Keratinocyte (primary cell): ENCODE measurements at regions not wholly inside any gene's neighbourhood (a gene's known extent, or its start where the extent isn't known, plus 50 kb on each side); places are given as distances from the start of the nearest gene placed in this dataset.

Experiments
- DNase-seq: peaks from one replicate; pipeline ENCODE4 v3.0.0-alpha.2; 2011; ENCODE audit warnings: low read depth, missing footprints, low spot score
- FAIRE-seq: peaks from 2 replicates; lab custom pipeline; 2011; peaks lifted over from hg19 to GRCh38; lab: Jason Lieb, UNC
- H2AFZ ChIP-seq: 2 replicates; pipeline ENCODE4 v1.6.0; 2012; ENCODE audit warnings: low read length, control low read depth, inconsistent platforms; ENCODE audit not compliant: control insufficient read depth
- H3K27ac ChIP-seq: 2 replicates; pipeline ENCODE4 v1.5.1; 2011; ENCODE audit warnings: low read length; ENCODE audit not compliant: control insufficient read depth, insufficient read depth
- H3K27me3 ChIP-seq: 3 replicates; pipeline ENCODE4 v1.6.0; 2011; ENCODE audit warnings: low read length; ENCODE audit not compliant: control insufficient read depth, insufficient read depth; ENCODE audit errors: extremely low read depth
- H3K36me3 ChIP-seq, 2 experiments: 2 replicates in 1 of 2; 3 replicates in 1 of 2; pipeline ENCODE4 v1.5.1; 2011; ENCODE audit warnings: low read length in 2 of 2, mild to moderate bottlenecking in 1 of 2; ENCODE audit not compliant: control insufficient read depth in 2 of 2, insufficient read depth in 2 of 2; ENCODE audit errors: extremely low read depth in 1 of 2
- H3K4me1 ChIP-seq: 3 replicates; pipeline ENCODE4 v1.5.1; 2011; ENCODE audit warnings: low read length; ENCODE audit not compliant: control insufficient read depth, insufficient read depth; ENCODE audit errors: extremely low read depth
- H3K4me2 ChIP-seq: 3 replicates; pipeline ENCODE4 v1.6.0; 2011; ENCODE audit warnings: low read depth, low read length; ENCODE audit not compliant: control insufficient read depth, insufficient read depth; ENCODE audit errors: extremely low read depth
- H3K4me3 ChIP-seq, 3 experiments: fragments of 200-600 bp in 1 of 3; sonication (generic) in 1 of 3; 2 replicates in 2 of 3; 3 replicates in 1 of 3; pipeline ENCODE4 v1.5.1; 2011 to 2016; ENCODE audit warnings: low read length in 3 of 3, mild to moderate bottlenecking in 3 of 3, control low read depth in 2 of 3, inconsistent platforms in 1 of 3, low read depth in 1 of 3, mixed read lengths in 1 of 3, mixed run types in 1 of 3, moderate library complexity in 1 of 3; ENCODE audit not compliant: control insufficient read depth in 2 of 3, insufficient read depth in 2 of 3; ENCODE audit errors: extremely low read depth in 1 of 3
- H3K79me2 ChIP-seq: 2 replicates; pipeline ENCODE4 v1.6.0; 2012; ENCODE audit warnings: low read length; ENCODE audit not compliant: control insufficient read depth, insufficient read depth
- H3K9ac ChIP-seq: 3 replicates; pipeline ENCODE4 v1.6.0; 2011; ENCODE audit warnings: low read length; ENCODE audit not compliant: control insufficient read depth, insufficient read depth; ENCODE audit errors: extremely low read depth
- H3K9me1 ChIP-seq: 3 replicates; pipeline ENCODE4 v1.6.0; 2011; ENCODE audit warnings: low read length; ENCODE audit not compliant: control insufficient read depth, insufficient read depth; ENCODE audit errors: extremely low read depth
- H3K9me3 ChIP-seq: 2 replicates; pipeline ENCODE4 v1.5.1; 2012; ENCODE audit warnings: low read depth, low read length; ENCODE audit not compliant: control insufficient read depth
- H4K20me1 ChIP-seq: 3 replicates; pipeline ENCODE4 v1.6.0; 2011; ENCODE audit warnings: low read length; ENCODE audit not compliant: control insufficient read depth, insufficient read depth; ENCODE audit errors: extremely low read depth
- EZH2 ChIP-seq: IDR thresholded peaks from one replicate; pipeline ENCODE4 v1.6.1; 2012; ENCODE audit warnings: inconsistent platforms, mild to moderate bottlenecking, low read length, moderate library complexity
- dilution Hi-C: fragments of 300-500 bp; cut with MboI; formaldehyde crosslinking; loops from one replicate; pipeline ENCODE4 v1.7.0; 2020; ENCODE audit warnings: low sequenced_read_pairs; ENCODE audit not compliant: extremely low pct_ligation_motif_present
- TF ChIP-seq, protein P1 (sequence below), 3 experiments: IDR thresholded peaks in 1 of 3; conservative IDR thresholded peaks in 1 of 3; optimal IDR thresholded peaks in 1 of 3; 2 replicates in 2 of 3; 3 replicates in 1 of 3; pipeline versions ENCODE3 to v1.5.1; 2011; ENCODE audit warnings: low read length in 3 of 3, mild to moderate bottlenecking in 3 of 3, moderate library complexity in 2 of 3, control low read depth in 1 of 3, inconsistent platforms in 1 of 3; ENCODE audit not compliant: insufficient read depth in 2 of 3; ENCODE audit errors: extremely low read depth in 1 of 3

GRCh38 chr16:51853586-51853985, 693.4 kb downstream of the TOX3 start:
- Histone ChIP-seq H3K79me2 (no peaks in the 10 kb centered on the region), H4K20me1 (no peaks in the 10 kb centered on the region), H3K4me2 (no peak overlapping the region), H3K4me3 (no peak overlapping the region), H3K9me3 (no peaks in the 10 kb centered on the region), H3K9me1 (no peaks in the 10 kb centered on the region), H3K27me3 (no peaks in the 10 kb centered on the region), H2AFZ (no peak overlapping the region), H3K36me3 (no peaks in the 10 kb centered on the region), H3K27ac (no peak overlapping the region), H3K9ac (no peak overlapping the region), H3K4me1 (no peaks in the 10 kb centered on the region)
- dilution Hi-C loops = no loop called here
- TF ChIP-seq, protein P1, sequence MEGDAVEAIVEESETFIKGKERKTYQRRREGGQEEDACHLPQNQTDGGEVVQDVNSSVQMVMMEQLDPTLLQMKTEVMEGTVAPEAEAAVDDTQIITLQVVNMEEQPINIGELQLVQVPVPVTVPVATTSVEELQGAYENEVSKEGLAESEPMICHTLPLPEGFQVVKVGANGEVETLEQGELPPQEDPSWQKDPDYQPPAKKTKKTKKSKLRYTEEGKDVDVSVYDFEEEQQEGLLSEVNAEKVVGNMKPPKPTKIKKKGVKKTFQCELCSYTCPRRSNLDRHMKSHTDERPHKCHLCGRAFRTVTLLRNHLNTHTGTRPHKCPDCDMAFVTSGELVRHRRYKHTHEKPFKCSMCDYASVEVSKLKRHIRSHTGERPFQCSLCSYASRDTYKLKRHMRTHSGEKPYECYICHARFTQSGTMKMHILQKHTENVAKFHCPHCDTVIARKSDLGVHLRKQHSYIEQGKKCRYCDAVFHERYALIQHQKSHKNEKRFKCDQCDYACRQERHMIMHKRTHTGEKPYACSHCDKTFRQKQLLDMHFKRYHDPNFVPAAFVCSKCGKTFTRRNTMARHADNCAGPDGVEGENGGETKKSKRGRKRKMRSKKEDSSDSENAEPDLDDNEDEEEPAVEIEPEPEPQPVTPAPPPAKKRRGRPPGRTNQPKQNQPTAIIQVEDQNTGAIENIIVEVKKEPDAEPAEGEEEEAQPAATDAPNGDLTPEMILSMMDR (optimal IDR thresholded peaks at IDR 0.05 in 1 of 3, IDR thresholded peaks at IDR 0.05 in 1 of 3, conservative IDR thresholded peaks at IDR 0.05 in 1 of 3; ENCODE audit: extremely low read depth in 1 of 3, insufficient read depth in 2 of 3, low read length in 3 of 3) = no peak
- TF ChIP-seq EZH2 = no peak
- FAIRE-seq = no peak
- no peak for DNase-seq

DNA sequence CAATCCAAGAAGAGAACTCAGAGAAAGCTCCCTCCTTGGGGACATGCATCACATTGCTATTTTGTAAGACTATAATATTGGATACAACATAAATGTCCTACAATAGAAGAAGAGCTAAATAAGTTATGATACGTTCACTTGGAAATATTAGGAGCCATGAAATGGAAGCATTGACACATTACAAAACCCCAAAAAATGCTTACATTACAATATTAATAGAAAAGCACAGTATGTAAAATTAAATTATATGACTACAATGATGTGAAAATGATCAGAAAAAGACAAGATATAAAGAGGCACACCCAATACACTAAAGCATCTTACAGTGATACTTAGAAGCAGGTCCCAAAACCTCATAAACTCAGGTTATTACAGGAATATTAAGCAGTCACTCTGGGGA, 694.1 kb downstream of the TOX3 start:
- H3K27me3 ChIP-seq = no peaks in the 10 kb centered on the region
- dilution Hi-C loops = no loop called here
- H3K4me2 ChIP-seq = no peak overlapping the region

DNA sequence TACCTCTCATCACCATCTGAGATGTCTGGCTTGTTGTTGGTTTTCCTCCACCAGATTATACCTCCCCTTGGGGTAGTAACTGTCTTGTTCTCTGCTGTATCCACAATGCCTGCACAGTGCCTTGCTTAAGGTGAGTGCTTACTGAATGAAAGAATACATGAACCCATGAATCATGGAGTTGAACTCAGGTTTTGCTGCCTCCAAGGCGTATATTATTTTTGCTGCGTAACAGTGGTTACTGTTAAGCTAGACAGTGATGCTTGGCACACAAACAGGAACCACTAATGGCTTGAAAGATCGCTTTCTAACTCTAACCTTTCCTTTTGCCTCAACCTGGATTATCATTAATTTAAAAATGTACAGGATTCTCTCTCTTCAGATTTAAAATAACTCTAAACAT, 695.8 kb downstream of the TOX3 start:
- no peak for DNase-seq
- Histone ChIP-seq H3K9me3 (no peaks in the 10 kb centered on the region), H3K4me2 (no peak overlapping the region)

More for the DNA sequence above, 694.1 kb downstream of the TOX3 start:
- Histone ChIP-seq H3K79me2 (no peaks in the 10 kb centered on the region), H3K9me1 (no peaks in the 10 kb centered on the region), H4K20me1 (no peaks in the 10 kb centered on the region), H3K36me3 (no peaks in the 10 kb centered on the region), H2AFZ (no peak overlapping the region), H3K4me3 (no peak overlapping the region), H3K9me3 (no peaks in the 10 kb centered on the region), H3K4me1 (no peaks in the 10 kb centered on the region), H3K9ac (no peak overlapping the region), H3K27ac (no peak overlapping the region)
- no peak for TF ChIP-seq EZH2
- no peak for FAIRE-seq
- no peak for DNase-seq

More for the DNA sequence above, 695.8 kb downstream of the TOX3 start:
- dilution Hi-C loops = no loop called here
- Histone ChIP-seq H3K27ac (no peak overlapping the region), H2AFZ (no peak overlapping the region), H3K4me1 (no peaks in the 10 kb centered on the region), H3K27me3 (no peaks in the 10 kb centered on the region), H3K79me2 (no peaks in the 10 kb centered on the region), H3K9ac (no peak overlapping the region), H3K4me3 (no peak overlapping the region), H4K20me1 (no peaks in the 10 kb centered on the region), H3K9me1 (no peaks in the 10 kb centered on the region), H3K36me3 (no peaks in the 10 kb centered on the region)
- no peak for TF ChIP-seq EZH2
- TF ChIP-seq, protein P1 (optimal IDR thresholded peaks at IDR 0.05 in 1 of 3, IDR thresholded peaks at IDR 0.05 in 1 of 3, conservative IDR thresholded peaks at IDR 0.05 in 1 of 3; ENCODE audit: extremely low read depth in 1 of 3, insufficient read depth in 2 of 3, low read length in 3 of 3) = no peak
- no peak for FAIRE-seq
